WTC11 (cell line): ENCODE measurements at regions not wholly inside any gene's neighbourhood (a gene's known extent, or its start where the extent isn't known, plus 50 kb on each side); places are given as distances from the start of the nearest gene placed in this dataset.

Source experiments
- ATAC-seq: fragments of 200-7000 bp; cut with Tn5 transposase; 2 replicates; pipeline ENCODE4 v1.10.0; 2021; ENCODE audit warnings: mild to moderate bottlenecking, moderate library complexity
- CTCF ChIA-PET: fragments of 300-600 bp; sonication (Branson Sonifier 250); formaldehyde crosslinking; loops from one replicate; lab custom pipeline; 2021; ENCODE audit warnings: antibody characterized with exemption; lab: Charles Lee
- POLR2A ChIA-PET: fragments of 350-600 bp; sonication (Branson Sonifier 250); formaldehyde crosslinking; loops from one replicate; lab custom pipeline; 2021; ENCODE audit warnings: antibody characterized with exemption; lab: Charles Lee
- DNase-seq: peaks from one replicate; pipeline ENCODE4 v3.0.0; 2021; ENCODE audit warnings: low spot score
- H3K27ac Mint-ChIP-seq: 2 replicates; pipeline ENCODE4 v1.8.0; 2021; ENCODE audit warnings: mixed read lengths
- H3K27me3 Mint-ChIP-seq: 2 replicates; pipeline ENCODE4 v1.8.0; 2021; ENCODE audit warnings: low read depth, mild to moderate bottlenecking, moderate library complexity, mixed read lengths
- H3K36me3 Mint-ChIP-seq: 2 replicates; pipeline ENCODE4 v1.8.0; 2021; ENCODE audit warnings: mixed read lengths
- H3K4me1 Mint-ChIP-seq: 2 replicates; pipeline ENCODE4 v1.8.0; 2022; ENCODE audit warnings: mixed read lengths
- H3K4me3 Mint-ChIP-seq: 2 replicates; pipeline ENCODE4 v1.8.0; 2021; ENCODE audit warnings: mild to moderate bottlenecking, moderate library complexity, mixed read lengths
- H3K9me3 Mint-ChIP-seq: 2 replicates; pipeline ENCODE4 v1.8.0; 2021; ENCODE audit warnings: mixed read lengths
- AFF4 ChIP-seq: sonication (generic); formaldehyde crosslinking; IDR thresholded peaks from 2 replicates; pipeline ENCODE4 v1.8.1; 2023; ENCODE audit warnings: mild to moderate bottlenecking, missing genetic modification reagents, borderline replicate concordance
- AR ChIP-seq: fragments of 250-450 bp; sonication (Bioruptor Pico); IDR thresholded peaks from 2 replicates; pipeline ENCODE4 v1.9.0; 2021; ENCODE audit warnings: mild to moderate bottlenecking
- E2F4 ChIP-seq: sonication (generic); formaldehyde crosslinking; IDR thresholded peaks from 2 replicates; pipeline ENCODE4 v1.8.1; 2022; ENCODE audit warnings: low read depth, mild to moderate bottlenecking, moderate library complexity, missing genetic modification reagents, borderline replicate concordance
- ESRRA ChIP-seq: sonication (generic); formaldehyde crosslinking; IDR thresholded peaks from 2 replicates; pipeline ENCODE4 v1.8.1; 2022; ENCODE audit warnings: mild to moderate bottlenecking, missing genetic modification reagents, borderline replicate concordance
- GABPB1 ChIP-seq: sonication (generic); formaldehyde crosslinking; IDR thresholded peaks from 2 replicates; pipeline ENCODE4 v1.8.1; 2023; ENCODE audit warnings: mild to moderate bottlenecking, missing genetic modification reagents
- HMGA2 ChIP-seq: fragments of 250-450 bp; sonication (Bioruptor Pico); IDR thresholded peaks from 2 replicates; pipeline ENCODE4 v1.4.0; 2021; ENCODE audit warnings: mild to moderate bottlenecking, moderate library complexity
- IRF2 ChIP-seq: sonication (generic); formaldehyde crosslinking; IDR thresholded peaks from 2 replicates; pipeline ENCODE4 v1.8.0; 2022; ENCODE audit warnings: low read depth, missing genetic modification reagents, borderline replicate concordance
- MLX ChIP-seq: sonication (generic); formaldehyde crosslinking; IDR thresholded peaks from 2 replicates; pipeline ENCODE4 v1.8.1; 2023; ENCODE audit warnings: mild to moderate bottlenecking, missing genetic modification reagents, moderate library complexity
- NFE2L1 ChIP-seq: sonication (generic); formaldehyde crosslinking; IDR thresholded peaks from 2 replicates; pipeline ENCODE4 v1.8.1; 2023; ENCODE audit warnings: missing genetic modification reagents
- NR1H2 ChIP-seq: sonication (generic); formaldehyde crosslinking; IDR thresholded peaks from 2 replicates; pipeline ENCODE4 v1.9.0; 2021; ENCODE audit warnings: mild to moderate bottlenecking, moderate library complexity, missing genetic modification reagents
- NR2C2 ChIP-seq: sonication (generic); formaldehyde crosslinking; IDR thresholded peaks from 2 replicates; pipeline ENCODE4 v1.8.0; 2022; ENCODE audit warnings: mild to moderate bottlenecking, missing genetic modification reagents
- PRDM15 ChIP-seq: sonication (generic); formaldehyde crosslinking; IDR thresholded peaks from 2 replicates; pipeline ENCODE4 v1.8.0; 2022; ENCODE audit warnings: missing genetic modification reagents
- PREB ChIP-seq: sonication (generic); formaldehyde crosslinking; IDR thresholded peaks from 2 replicates; pipeline ENCODE4 v1.8.1; 2022; ENCODE audit warnings: mild to moderate bottlenecking, missing genetic modification reagents, moderate library complexity, borderline replicate concordance
- TEAD1 ChIP-seq: sonication (generic); formaldehyde crosslinking; IDR thresholded peaks from 2 replicates; pipeline ENCODE4 v1.8.0; 2022; ENCODE audit warnings: mild to moderate bottlenecking, missing genetic modification reagents
- USF1 ChIP-seq: sonication (generic); formaldehyde crosslinking; IDR thresholded peaks from 2 replicates; pipeline ENCODE4 v1.8.0; 2022; ENCODE audit warnings: mild to moderate bottlenecking, missing genetic modification reagents
- ZBTB43 ChIP-seq: sonication (generic); formaldehyde crosslinking; IDR thresholded peaks from 2 replicates; pipeline ENCODE4 v1.8.1; 2023; ENCODE audit warnings: mild to moderate bottlenecking, missing genetic modification reagents
- ZNF232 ChIP-seq: sonication (generic); formaldehyde crosslinking; IDR thresholded peaks from 2 replicates; pipeline ENCODE4 v1.8.0; 2022; ENCODE audit warnings: mild to moderate bottlenecking, missing genetic modification reagents

GRCh38 chr2:897091-897490 is 53.6 kb upstream of the SNTG2 start (continued):
- TF ChIP-seq NR1H2 (CRISPR knock-in tag) (no peak), NR2C2 (CRISPR knock-in tag) (no peak)
- TF ChIP-seq, all 79 proteins: peak for 0

- peak overlapping the region; percentile 61 for H3K27ac Mint-ChIP-seq
- POLR2A ChIA-PET, result no interaction called here
- peak; percentile 81 for DNase-seq
- peaks cover 28% of the 10 kb centered on the region for H3K27me3 Mint-ChIP-seq
- H3K36me3 Mint-ChIP-seq, result peaks cover 29% of the 10 kb centered on the region
- H3K9me3 Mint-ChIP-seq, result peaks cover 39% of the 10 kb centered on the region
- ATAC-seq, result peak; percentile 98
- CTCF ChIA-PET, result interaction anchor here (0.6 to 1.0 kb wide), 3 partner anchors 9 to 247 kb away, joined by 3 to 4 read pairs (median 3); no protein-coding TSS in a partner anchor
- TF ChIP-seq HMGA2 (CRISPR knock-in tag) (no peak), GABPB1 (no peak), IRF2 (no peak), ZNF232 (CRISPR knock-in tag) (no peak), E2F4 (CRISPR knock-in tag) (no peak), AFF4 (no peak), PREB (CRISPR knock-in tag) (no peak), ZBTB43 (CRISPR knock-in tag) (no peak), USF1 (no peak), NFE2L1 (CRISPR knock-in tag) (no peak), TEAD1 (no peak), ESRRA (CRISPR knock-in tag) (no peak), AR (no peak), MLX (CRISPR knock-in tag) (no peak), PRDM15 (CRISPR knock-in tag) (no peak)
- H3K4me1 Mint-ChIP-seq, result peaks cover 45% of the 10 kb centered on the region
- H3K4me3 Mint-ChIP-seq, result no peak overlapping the region
Measured at GRCh38 chr2:893311-893710, 57.3 kb upstream of the SNTG2 start.
